SK-N-MC (cell line): ENCODE measurements at regions not wholly inside any gene's neighbourhood (a gene's known extent, or its start where the extent isn't known, plus 50 kb on each side); places are given as distances from the start of the nearest gene placed in this dataset.

ENCODE experiments used
- EZH2 ChIP-seq: fragments of 200-600 bp; sonication (generic); IDR thresholded peaks from one replicate; pipeline ENCODE4 v1.6.1; 2017; ENCODE audit warnings: antibody characterized with exemption
- FOXP2 ChIP-seq: optimal IDR thresholded peaks from 2 replicates; pipeline ENCODE3; 2011; ENCODE audit warnings: mild to moderate bottlenecking, moderate library complexity; ENCODE audit not compliant: insufficient read depth; ENCODE audit errors: extremely low read length, control extremely low read depth
- POLR2AphosphoS5 ChIP-seq: IDR thresholded peaks from 2 replicates; pipeline ENCODE4 v1.6.1; 2012; ENCODE audit warnings: mild to moderate bottlenecking, low read depth, low read length, borderline replicate concordance

DNA sequence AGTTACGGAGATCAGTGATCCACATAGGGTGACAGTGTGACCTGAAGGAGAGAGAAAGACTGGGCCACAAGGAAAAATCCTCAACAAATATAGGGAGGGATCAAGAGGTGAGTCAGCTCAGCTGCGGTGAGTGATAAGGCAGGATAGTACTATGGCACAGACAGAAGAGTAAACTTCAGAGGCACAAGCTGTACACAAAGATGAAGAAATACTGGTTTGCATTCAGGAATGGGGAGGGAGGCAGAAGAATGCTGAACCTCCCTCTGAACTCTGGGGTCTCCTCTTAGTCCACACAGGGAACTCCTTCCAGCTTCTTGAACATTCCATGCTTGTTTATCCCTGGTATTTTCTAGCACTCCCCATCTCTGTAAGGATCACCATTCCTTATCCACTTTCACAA is 162.7 kb downstream of the BARX2 start:
- TF ChIP-seq POLR2AphosphoS5 (no peak), EZH2 (no peak), FOXP2 (no peak)
